BJ (cell line): ENCODE measurements at regions not wholly inside any gene's neighbourhood (a gene's known extent, or its start where the extent isn't known, plus 50 kb on each side); places are given as distances from the start of the nearest gene placed in this dataset.

Experiments
- CTCF ChIA-PET: fragments of 350-600 bp; formaldehyde crosslinking; extraction: SDS; loops from one replicate; lab custom pipeline; 2021; ENCODE audit warnings: antibody characterized with exemption, inconsistent platforms; lab: Yijun Ruan, JAX
- POLR2A ChIA-PET: fragments of 300-600 bp; sonication (Branson Sonifier 250); formaldehyde crosslinking; extraction: SDS; loops from one replicate; lab custom pipeline; 2021; ENCODE audit warnings: antibody characterized with exemption; lab: Charles Lee
- DNase-seq: peaks from one replicate; pipeline ENCODE4 v3.0.0-alpha.2; 2011; ENCODE audit warnings: low read depth
- H3K27me3 ChIP-seq: 2 replicates; pipeline ENCODE4 v1.6.0; 2011; ENCODE audit warnings: low read length; ENCODE audit not compliant: control insufficient read depth, insufficient read depth
- H3K36me3 ChIP-seq: 2 replicates; pipeline ENCODE4 v1.5.1; 2011; ENCODE audit warnings: low read length; ENCODE audit not compliant: control insufficient read depth, insufficient read depth
- H3K4me3 ChIP-seq: 2 replicates; pipeline ENCODE4 v1.5.1; 2011; ENCODE audit warnings: low read depth, mild to moderate bottlenecking, control low read depth, low read length
- CTCF ChIP-seq: IDR thresholded peaks from 2 replicates; pipeline ENCODE4 v1.5.1; 2011; ENCODE audit warnings: low read depth, mild to moderate bottlenecking, control low read depth, inconsistent platforms, low read length, moderate library complexity; ENCODE audit not compliant: insufficient read depth

- H3K36me3 ChIP-seq = no peaks in the 10 kb centered on the region
- ChIA-PET POLR2A (no interaction called here), CTCF (no interaction called here)
- H3K4me3 ChIP-seq = no peak overlapping the region
- no peak for DNase-seq
- H3K27me3 ChIP-seq = no peaks in the 10 kb centered on the region
- TF ChIP-seq CTCF = no peak
Measured at GRCh38 chr2:155766342-155767115, 566.0 kb downstream of the NR4A2 start.

DNA sequence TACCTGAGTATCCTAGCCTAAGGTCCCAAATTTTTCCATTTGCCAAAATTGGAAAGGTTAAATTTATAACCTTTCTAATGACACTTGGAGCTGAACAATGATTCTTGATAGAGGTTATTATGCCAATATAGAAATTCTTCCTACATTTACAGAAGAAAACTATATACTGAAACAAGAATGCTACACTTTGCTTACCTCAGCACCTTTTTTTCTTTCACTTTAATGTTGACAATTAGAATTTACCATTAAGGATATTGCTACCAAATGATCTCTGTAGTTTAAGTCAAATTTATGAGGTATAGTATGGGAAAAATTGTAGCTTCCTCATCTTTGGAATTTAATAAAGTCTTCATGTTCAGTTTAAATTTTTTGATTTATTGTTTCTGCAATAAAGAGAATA is 577.0 kb downstream of the NR4A2 start:
- Histone ChIP-seq H3K4me3 (no peak overlapping the region), H3K36me3 (no peaks in the 10 kb centered on the region), H3K27me3 (no peaks in the 10 kb centered on the region)
- DNase-seq = no peak
- no peak for TF ChIP-seq CTCF
- ChIA-PET CTCF (no interaction called here), POLR2A (no interaction called here)

- POLR2A ChIA-PET = no interaction called here
- DNase-seq = no peak
- CTCF ChIA-PET = no interaction called here
- no peaks in the 10 kb centered on the region for H3K36me3 ChIP-seq
- no peak for TF ChIP-seq CTCF
- H3K27me3 ChIP-seq = no peaks in the 10 kb centered on the region
- H3K4me3 ChIP-seq = no peak overlapping the region
Measured at GRCh38 chr2:155748131-155748530, 584.4 kb downstream of the NR4A2 start.

- H3K4me3 ChIP-seq = no peak overlapping the region
- H3K27me3 ChIP-seq = no peaks in the 10 kb centered on the region
- POLR2A ChIA-PET = no interaction called here
- CTCF ChIA-PET = no interaction called here
- TF ChIP-seq CTCF = no peak
- no peaks in the 10 kb centered on the region for H3K36me3 ChIP-seq
- no peak for DNase-seq
Measured at GRCh38 chr2:155747531-155747930, 585.0 kb downstream of the NR4A2 start.

- CTCF ChIA-PET = interaction anchor here (0.6 kb wide), 2 partner anchors 53 to 122 kb away, joined by 3 read pairs; no protein-coding TSS in a partner anchor
- Histone ChIP-seq H3K36me3 (no peaks in the 10 kb centered on the region), H3K27me3 (no peaks in the 10 kb centered on the region), H3K4me3 (no peak overlapping the region)
- no peak for TF ChIP-seq CTCF
- no peak for DNase-seq
- POLR2A ChIA-PET = no interaction called here
Measured at GRCh38 chr2:155733091-155733853, 599.2 kb downstream of the NR4A2 start.
